HG03432 (cell line): ENCODE measurements at regions not wholly inside any gene's neighbourhood (a gene's known extent, or its start where the extent isn't known, plus 50 kb on each side); places are given as distances from the start of the nearest gene placed in this dataset.

Experiments
- ATAC-seq: cut with Tn5 transposase; IDR thresholded peaks from one replicate; pipeline ENCODE4 v1.9.1; 2021; ENCODE audit warnings: mild to moderate bottlenecking, moderate library complexity; ENCODE audit not compliant: unreplicated experiment

GRCh38 chr14:38425324-38425976, 169.6 kb upstream of the CLEC14A start:
- no peak for ATAC-seq

- ATAC-seq: no peak
These were observed 164.2 kb upstream of the CLEC14A start for GRCh38 chr14:38420048-38420447.

DNA sequence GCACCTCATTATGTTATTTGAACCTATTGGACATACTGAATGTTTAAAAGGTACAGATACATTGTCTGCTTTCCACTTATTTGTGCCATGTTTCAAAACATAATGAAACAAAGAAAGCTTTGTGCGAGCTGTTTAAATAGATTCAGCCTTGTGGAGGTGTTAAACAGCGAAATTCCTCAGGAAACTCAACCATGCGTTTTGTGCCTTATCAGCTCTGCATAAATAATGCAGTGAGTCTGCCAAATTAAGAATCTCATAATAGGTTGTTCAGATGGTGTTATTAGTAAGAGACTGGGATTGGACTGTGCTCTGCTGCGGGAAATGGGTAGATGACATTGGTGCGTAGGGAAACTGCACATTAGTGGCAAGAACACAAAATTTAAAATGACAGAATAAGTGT, 163.7 kb upstream of the CLEC14A start:
- ATAC-seq: no peak

DNA sequence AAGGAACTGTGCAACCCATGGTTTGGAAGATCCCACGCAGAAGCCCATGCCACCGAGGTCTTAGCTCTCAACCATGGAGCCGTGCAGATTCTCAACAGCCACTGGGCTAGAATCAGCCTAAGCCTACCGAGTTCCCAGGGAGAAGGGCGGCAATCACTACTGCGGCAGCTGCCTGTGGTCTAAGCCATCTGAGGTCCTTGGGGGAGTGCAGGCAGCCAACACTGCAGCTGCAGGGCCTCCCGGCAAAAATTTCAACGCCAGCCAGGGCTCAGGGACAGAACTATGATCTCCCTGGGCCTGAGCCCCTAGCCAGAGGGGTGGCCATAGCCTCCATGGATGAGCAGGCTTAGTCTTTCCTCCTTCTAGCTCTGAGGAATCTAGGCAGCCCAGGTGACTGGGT, 156.8 kb upstream of the CLEC14A start:
- no peak for ATAC-seq

GRCh38 chr14:38410442-38410841, 154.5 kb upstream of the CLEC14A start:
- no peak for ATAC-seq

DNA sequence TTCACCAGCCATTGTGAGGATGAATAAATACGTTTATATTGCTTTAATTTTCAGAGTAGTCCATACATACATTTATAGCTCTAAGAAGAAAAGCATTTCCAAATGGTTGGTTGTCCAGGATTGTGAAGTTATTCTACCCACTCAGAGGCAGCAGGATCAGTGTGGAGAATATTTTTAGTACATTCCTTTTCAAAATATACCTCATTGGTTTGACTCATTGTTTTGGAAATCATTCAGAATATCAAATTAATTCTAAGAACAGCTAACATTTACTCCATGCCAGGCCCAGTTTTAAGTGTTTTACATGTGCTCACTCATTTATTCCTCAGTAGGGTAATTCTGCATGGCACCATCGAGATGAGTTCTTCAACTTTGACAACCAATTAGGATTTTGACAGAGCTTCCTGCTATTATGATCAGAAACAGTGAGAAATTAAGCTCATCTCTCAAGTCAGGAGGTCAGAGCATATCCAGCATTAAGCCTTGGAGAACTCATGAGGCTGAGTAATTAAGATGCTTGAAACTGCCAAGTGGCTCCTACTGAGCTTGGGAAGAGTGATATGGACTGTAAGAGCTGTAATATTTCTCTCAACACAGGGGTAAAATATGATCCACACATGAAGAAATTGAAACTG, 153.3 kb upstream of the CLEC14A start:
- no peak for ATAC-seq

GRCh38 chr14:38405851-38406635, 150.2 kb upstream of the CLEC14A start:
- ATAC-seq: no peak

DNA sequence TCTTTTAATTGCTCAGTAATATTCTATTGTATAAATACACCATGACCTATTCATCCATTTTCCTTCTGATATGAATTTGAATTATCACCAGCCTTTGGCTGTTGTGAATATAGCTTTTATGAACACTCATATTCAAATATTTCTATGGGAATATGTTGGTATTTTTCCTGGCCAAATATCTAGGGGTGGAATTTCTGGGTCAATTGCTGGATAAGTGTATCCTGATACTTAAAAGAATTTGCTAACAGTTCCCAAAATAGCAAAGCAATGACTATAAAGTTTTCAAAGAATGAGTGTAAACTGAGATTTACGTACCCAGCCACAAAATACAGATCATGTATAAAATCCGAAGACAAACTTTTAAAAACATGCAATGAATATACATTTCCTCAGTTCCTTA, 148.7 kb upstream of the CLEC14A start:
- ATAC-seq: no peak

- ATAC-seq: no peak
These were observed 148.2 kb upstream of the CLEC14A start for GRCh38 chr14:38404100-38404541.

DNA sequence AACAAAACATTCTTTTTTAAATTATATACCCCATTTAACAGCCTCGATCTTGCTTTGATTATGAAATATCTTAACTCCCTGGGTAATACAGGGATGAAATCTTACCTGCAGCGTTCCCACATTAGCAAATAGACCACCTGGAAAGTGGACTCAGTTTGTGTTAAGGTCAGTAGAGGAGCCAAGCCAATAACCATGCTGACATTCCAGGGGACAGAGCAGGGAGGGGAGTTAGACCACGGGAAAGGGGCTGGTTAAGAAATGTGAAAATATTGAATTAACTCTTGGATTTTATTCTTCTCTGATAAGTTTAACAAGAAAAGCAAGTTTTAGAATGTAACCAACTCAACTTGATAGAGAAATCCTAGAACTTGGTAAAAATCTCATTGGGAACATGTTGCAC, 144.9 kb upstream of the CLEC14A start:
- no peak for ATAC-seq

- ATAC-seq: no peak
These were observed 143.8 kb upstream of the CLEC14A start for GRCh38 chr14:38399652-38400051.

- ATAC-seq: no peak
These were observed 138.9 kb upstream of the CLEC14A start for GRCh38 chr14:38394767-38395166.

- ATAC-seq: no peak
These were observed 138.2 kb upstream of the CLEC14A start for GRCh38 chr14:38394064-38394463.

GRCh38 chr14:38391334-38391733, 135.4 kb upstream of the CLEC14A start:
- ATAC-seq: no peak

DNA sequence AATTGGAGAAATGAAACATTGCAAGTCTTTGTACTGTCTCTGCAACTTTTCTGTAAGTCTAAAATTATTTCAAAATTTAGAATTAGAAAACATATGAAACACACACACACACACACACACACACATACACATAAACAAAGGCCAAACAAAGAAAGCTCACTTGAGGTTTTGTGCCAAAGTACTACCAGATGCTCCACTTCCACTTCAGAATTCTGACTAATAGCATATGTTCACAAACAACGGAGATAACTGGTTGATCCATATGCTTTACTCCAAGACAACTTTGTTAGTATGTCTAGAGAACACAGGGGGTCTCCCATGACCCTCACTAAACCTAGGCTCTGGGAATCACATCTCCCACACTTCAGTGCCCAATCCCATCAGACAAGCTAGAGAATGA, 133.8 kb upstream of the CLEC14A start:
- ATAC-seq: no peak

- no peak for ATAC-seq
These were observed 131.9 kb upstream of the CLEC14A start for GRCh38 chr14:38387821-38388220.

DNA sequence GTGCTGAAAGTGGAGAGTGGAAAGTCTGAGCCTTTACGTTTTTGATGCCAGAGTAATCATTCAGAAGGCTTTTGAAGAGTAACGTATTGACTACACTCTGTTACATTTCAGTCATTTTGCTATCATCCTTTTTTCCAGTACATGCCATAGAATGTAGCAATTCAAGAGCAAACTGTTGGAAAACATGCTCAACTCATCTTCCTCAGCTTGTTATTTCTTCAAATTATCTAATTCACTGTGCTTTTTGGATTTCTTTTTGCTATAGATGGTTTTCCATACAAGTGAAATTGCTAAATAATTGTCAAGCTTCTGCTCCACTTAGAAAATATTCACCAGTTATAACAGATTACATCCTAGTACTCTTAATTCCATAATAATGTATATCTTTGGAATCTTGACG, 129.9 kb upstream of the CLEC14A start:
- ATAC-seq: no peak

GRCh38 chr14:38385343-38385742, 129.4 kb upstream of the CLEC14A start:
- no peak for ATAC-seq

- ATAC-seq: no peak
These were observed 128.8 kb upstream of the CLEC14A start for GRCh38 chr14:38384741-38385140.

GRCh38 chr14:38367922-38368321, 112.0 kb upstream of the CLEC14A start:
- no peak for ATAC-seq

- no peak for ATAC-seq
These were observed 110.5 kb upstream of the CLEC14A start for GRCh38 chr14:38366374-38366773.

- no peak for ATAC-seq
These were observed 107.3 kb upstream of the CLEC14A start for GRCh38 chr14:38363217-38363616.
